GM18507 (cell line): ENCODE measurements at regions not wholly inside any gene's neighbourhood (a gene's known extent, or its start where the extent isn't known, plus 50 kb on each side); places are given as distances from the start of the nearest gene placed in this dataset.
"Not testable (repeated sequence)": the region's sequence is repeated elsewhere in the genome, so short reads cannot be mapped to it uniquely, and the experiment has no call there.

ENCODE experiments used
- DNase-seq: peaks from one replicate; pipeline ENCODE4 v3.0.0; 2011; ENCODE audit warnings: low read depth; ENCODE audit not compliant: insufficient read length; ENCODE audit errors: extremely low spot score
- FAIRE-seq: peaks from 2 replicates; lab custom pipeline; 2011; peaks lifted over from hg19 to GRCh38; lab: Jason Lieb, UNC

DNA sequence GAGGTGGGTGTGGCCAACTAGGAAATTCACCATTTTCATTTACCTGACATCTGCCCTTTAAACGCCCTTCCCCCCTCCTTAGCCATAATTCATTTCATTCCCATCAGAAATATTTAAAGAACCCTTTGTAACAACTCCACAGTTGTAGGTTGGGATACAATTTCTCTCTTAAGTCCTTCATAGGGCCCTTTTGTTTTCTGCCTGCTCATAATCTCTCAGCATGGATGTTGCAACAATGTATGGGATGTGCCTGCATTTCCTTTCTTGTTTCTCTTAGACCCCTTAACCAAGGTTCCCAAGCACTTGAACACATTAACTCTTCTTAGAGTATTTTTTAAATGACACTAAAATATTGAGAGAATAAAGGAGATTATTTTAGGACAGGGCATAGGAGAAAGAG is 51.7 kb upstream of the MYO10 start:
- FAIRE-seq = no peak

DNA sequence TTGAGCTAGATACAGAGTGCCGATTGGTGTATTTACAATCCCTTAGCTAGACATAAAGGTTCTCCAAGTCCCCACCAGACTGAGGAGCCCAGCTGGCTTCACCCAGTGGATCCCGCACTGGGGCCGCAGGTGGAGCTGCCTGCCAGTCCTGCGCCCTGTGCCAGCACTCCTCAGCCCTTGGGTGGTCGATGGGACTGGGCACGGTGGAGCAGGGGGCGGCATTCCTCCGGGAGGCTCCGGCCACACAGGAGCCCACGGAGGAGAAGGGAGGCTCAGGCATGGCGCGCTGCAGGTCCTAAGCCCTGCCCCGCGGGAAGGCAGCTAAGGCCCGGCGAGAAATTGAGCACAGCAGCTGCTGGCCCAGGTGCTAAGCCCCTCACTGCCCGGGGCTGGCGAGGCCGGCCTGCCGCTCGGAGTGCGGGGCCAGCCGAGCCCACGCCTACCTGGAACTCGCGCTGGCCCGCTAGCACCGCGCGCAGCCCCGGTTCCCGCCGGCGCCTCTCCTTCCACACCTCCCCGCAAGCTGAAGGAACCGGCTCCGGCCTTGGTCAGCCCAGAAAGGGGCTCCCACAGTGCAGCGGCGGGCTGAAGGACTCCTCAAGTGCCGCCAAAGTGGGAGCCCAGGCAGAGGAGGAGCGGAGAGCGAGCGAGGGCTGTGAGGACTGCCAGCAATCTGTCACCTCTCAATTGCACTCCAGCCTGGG is 54.9 kb upstream of the MYO10 start:
- not testable (repeated sequence) for FAIRE-seq, DNase-seq

More for the DNA sequence above, 51.7 kb upstream of the MYO10 start:
- DNase-seq = no peak

DNA sequence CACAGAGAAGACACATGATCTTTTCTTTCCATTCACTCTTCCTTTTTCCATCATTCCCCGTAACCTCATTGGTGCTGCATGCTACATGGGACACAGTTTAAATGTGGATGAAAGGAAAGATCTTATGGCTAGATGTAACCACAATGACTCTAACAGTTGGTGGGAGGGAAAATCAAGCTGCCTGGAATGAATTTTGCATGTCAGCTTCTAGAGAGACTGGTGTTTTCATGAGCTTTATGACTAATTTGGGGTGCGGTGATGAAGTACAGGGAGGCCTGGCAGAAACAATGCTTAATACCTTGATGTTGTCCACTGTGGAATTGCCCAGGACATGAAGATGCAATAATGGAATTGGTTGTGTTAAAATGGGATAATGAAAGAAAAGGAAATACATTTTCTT is 55.9 kb upstream of the MYO10 start:
- FAIRE-seq = no peak

DNA sequence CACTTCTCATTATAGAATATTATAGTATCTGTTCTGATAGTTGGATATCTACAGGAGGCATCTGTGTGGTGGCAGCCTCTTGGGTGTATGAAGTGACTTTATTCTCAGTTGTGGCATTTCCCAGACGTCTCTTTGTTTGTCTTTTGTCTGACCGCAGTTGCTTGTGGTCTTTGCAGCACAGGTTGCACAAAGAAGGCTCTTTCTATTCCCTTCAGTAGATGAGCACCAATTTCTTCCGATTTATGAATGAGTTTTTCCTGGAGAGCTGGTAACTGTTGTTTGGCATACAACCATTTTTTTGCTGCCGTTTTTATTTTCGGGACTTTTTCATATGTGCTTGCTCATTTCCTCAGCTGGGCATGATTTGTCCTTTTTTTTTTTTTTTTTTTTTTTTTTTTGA is 56.4 kb upstream of the MYO10 start:
- DNase-seq = no peak
- FAIRE-seq = no peak

More for the DNA sequence above, 55.9 kb upstream of the MYO10 start:
- DNase-seq = no peak

DNA sequence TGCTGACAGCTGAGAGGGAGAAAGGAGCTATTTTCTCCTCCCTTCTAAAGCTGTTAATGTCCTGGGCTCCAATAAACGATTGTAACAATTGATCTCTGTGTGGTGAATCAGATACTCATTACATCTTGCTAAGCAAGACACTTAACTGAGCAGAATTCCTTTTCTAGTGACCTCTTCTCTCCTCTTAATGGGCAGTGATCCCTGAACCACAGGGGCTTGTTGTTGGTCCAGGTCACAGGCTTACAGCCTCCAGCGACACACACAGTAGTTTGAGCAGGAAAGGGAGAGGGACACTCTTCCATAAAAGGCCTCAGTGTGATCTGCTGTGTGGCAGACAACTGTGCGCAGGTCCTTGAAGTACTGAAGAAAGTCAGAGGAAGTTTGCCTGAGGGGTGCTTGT is 58.5 kb upstream of the MYO10 start:
- DNase-seq (no peak), FAIRE-seq (no peak)

DNA sequence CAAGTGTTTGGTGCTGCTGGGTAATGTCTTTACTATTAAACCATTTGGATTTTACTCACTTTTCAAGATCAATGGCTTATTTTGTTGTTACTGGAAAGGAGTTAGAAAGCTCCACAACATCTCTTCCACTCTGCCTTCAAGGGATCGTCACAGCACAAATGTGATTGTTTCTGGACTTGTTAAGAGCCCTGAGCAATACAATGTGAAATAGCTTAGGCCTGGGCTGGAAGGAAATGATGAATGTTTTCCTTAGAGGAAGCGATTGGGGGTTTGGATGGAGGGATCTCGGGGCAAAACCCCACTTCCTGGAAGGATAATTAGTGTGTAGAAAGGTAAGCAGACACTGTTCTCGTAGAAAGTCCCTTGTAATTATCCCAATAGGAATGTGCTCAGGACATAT is 59.3 kb upstream of the MYO10 start:
- no peak for FAIRE-seq
- DNase-seq = no peak

DNA sequence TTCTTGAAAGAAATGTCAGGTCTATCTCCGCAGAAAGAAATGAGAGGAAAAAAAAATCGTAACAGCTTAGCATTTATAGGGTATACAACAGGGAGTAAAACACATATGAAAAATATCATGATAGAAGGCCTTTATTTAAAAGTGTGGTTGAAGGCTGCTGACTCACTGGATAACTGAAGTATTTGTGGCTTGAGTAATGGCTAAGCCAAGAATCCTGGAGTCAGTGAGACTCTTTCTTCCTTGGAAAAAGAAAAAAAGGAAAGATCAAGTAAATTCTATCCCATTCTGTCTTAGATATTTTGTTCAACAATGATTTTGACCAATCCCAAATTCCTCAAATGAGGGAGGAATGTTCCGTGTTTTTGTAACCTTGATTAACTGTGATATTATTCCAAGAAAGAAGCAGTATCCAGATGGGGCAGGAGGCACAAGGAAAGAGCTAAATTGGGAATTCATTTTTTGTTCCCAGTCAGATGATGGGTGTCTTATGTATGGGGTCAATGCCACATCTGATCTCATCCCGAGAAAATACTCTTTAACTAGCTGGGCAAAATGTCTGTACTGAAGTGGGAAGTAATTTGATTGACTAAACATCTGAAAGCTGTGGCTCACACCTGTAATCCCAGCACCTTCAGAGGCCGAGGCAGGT is 64.3 kb upstream of the MYO10 start:
- FAIRE-seq (no peak), DNase-seq (no peak)

DNA sequence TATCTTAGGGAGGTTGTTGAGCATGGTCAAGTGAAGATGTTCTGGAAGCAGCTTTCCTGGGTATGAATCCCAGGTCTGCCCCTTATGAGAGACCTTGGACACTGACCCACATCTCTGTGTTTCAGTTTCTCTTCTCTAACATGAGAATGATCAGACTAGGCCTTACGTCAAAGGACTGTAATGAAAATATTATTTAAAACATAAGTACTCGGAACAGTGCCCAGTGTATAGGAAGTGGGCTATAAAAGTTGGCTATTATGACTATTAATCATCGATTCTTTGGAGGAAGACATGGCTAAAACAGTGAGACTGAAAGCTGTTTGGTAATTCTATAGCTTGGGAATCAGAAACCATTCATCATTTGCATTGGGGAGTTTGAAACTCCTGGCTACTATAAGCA is 65.3 kb upstream of the MYO10 start:
- DNase-seq (no peak), FAIRE-seq (no peak)

DNA sequence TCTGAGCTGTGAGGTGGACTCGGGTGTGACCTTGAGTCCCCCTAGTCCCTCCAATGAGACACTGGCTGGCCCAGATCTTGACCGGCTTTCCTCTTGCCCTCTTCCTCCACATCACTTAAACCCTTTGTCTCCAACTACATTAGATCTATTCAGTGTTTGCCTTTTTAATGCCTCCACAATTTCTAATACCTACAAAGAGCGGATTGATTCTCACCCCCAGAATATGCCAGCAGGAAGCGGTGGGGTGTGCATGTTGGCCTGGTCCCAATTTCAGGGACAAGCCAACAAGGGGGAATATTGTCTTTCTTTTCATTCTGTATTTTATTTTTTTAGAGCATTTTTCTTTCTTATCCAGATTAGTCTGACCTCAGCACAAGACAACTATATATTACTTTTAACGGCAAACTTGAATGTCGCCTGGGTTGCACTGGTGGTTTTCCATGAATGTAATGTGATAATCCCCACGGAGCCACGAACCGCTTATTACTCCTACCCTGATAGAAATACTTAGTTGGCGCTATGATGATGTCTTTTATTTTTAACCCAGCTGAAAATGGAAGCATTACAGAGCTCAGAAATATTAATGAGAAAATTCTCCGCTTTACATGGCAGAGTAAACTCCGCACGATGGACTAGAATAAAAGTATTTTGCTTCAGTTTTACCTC is 68.5 kb upstream of the MYO10 start:
- no peak for DNase-seq
- FAIRE-seq = no peak

DNA sequence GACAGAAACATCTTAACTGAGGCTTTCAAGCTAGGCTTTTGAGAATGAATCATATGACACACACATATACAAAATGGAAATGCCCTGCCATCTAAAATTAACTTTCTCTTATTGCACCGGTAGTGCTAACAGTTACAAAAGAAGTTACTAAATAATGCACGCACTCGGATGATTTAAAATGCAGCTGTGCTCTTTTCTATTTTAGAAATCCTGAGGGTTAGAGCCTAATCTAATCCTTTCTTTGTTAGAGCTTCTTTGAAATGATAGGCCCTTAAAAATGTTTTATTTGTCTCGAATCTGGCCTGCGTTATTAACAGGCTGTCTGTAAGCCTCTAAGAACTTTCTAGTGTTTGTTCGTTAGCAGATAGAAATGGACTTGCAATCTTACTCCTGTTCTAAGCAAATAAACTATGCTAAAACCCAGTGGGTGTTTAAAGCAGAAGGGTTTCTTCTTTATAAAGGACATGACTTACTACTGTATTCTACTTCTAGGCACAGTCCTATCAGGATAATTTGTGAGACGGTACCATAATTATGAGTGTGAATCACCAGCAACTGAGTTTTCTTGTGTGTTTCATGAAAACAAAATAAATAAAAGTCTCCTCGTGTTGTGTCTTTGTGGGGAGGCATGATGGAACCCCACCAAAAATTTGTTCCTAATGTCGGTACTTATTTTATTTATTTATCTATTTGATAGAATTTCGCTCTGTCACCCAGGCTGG is 69.2 kb upstream of the MYO10 start:
- no peak for FAIRE-seq

DNA sequence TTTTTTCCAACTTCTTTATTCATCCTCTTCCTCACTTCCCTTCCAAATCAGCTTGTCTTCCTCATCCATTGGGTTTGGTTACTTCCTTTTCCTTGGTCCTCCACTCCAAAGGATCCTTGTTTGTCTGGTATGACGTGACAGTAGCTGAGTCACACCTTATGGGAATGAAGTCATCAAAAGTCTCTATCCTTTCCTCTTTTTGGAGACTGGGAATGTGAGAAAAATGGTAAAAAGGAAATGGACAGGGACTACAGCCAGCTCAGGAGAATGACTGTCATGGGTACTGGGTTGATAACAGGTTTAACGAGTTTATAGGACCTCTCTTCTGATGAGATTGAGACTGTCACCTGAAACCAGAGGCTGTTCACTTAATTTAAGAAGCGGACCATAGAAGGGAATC is 76.2 kb upstream of the MYO10 start:
- FAIRE-seq (no peak), DNase-seq (no peak)

More for the DNA sequence above, 69.2 kb upstream of the MYO10 start:
- DNase-seq = no peak

DNA sequence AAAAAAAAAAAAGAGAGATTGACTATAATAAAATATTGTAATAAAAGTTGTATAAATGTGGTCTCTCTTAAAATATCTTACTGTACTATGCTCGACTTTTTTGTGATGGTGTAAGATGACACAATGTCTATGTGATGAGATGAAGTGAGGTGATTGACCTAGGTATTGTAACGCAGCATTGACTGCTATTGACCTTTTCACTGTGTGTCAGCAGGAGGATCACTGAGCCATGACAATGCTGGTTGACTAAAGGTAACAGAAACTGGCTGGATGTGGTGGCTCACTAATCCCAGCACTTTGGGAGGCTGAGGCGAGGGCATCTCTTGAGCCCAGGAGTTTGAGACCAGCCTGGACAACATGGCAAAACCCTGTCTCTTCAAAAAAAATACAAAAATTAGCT is 78.6 kb upstream of the MYO10 start:
- FAIRE-seq (no peak), DNase-seq (no peak)

DNA sequence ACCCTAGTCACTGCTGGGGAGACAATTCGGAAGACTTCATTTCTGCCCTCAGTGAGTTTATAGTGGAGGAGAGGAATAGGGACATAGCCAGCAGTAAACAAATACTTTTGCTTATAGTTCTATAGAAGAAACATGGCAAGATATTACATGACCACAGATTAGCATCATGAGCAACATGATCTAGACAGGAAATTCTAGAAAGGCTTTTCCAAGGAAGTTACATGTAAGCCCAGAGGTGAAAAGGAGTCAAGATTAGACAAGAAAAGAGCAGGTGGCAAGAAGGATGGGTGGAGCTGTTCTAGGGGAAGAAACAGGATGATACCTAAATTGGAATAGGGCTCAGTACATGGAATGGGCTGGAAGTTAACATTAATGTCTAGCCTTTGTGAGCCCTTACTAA is 82.8 kb upstream of the MYO10 start:
- no peak for FAIRE-seq
- no peak for DNase-seq

DNA sequence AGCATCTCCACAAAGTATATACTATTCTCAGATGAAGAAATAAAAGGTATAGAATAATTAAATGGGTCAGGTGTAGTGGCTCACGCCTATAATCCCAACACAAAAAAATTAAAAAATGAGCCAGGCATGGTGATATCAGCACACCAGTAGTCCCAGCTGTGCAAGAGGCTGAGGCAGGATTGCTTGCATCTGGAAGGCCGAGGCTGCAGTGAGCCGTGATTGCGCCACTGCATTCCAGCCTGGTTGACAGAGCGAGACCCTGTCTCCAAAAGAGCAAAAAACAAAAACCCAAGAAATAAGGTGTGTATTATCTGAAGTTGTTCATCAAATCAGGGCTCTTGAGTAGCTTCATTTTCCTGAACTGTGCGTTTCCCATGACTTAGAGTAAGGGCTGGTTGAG is 83.2 kb upstream of the MYO10 start:
- FAIRE-seq (no peak), DNase-seq (no peak)

DNA sequence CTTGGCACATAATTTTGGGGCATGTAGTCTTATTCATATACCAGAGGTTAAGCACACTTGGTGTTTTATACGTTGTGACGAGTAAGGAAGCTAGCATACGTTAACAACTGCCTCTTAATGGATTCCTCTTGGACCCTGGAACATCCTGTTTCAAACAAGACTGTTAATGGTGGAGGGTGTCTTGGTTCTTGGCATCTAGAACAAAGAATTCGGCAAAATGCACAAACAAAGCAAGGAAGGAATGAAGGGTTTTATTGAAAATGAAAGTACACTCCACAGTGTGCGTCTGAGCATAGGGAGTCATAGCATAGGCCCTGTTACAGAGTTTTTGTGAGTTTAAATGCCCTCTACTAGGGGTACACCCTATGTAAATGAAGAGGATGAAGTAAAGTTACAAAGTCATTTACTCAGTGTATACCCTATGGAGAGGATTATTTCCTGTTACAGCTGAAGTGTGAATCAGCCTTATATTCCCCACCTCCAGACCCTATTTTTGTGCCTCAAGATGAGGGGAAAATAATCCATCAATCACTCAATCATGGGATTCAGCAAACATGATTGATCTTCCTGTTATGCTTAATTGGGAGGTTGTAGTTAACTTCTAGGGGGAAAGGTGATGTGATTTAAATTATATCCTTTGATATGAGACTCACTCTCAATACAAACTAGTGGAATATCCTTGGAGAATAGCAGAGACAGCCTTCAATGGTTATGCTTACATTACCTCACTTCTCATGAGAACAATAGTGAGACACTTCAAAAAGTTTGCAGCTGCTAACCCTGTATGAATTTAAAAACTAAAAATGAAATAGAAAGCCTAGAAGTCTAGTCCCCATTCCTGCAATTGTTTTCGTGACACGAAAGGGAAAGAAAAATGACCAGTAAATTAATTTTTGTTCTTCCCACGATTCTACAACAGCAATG is 84.9 kb upstream of the MYO10 start:
- no peak for DNase-seq
- FAIRE-seq = no peak

DNA sequence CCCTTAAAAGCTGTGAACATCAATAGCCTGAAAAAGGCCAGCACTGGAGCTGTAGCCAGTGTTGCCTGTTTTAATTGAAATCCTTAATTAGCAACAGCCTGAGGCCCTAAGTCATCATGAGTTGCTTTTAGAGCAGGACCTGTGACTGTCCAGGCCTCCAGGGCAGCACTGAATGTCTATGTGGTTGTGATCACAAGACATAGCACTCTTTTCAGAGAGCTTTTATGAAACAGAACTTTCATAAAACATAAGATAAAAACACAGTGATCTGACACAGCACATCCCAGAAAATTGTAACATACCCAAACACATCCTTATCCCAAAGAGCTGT is 85.5 kb upstream of the MYO10 start:
- FAIRE-seq = no peak
- no peak for DNase-seq

DNA sequence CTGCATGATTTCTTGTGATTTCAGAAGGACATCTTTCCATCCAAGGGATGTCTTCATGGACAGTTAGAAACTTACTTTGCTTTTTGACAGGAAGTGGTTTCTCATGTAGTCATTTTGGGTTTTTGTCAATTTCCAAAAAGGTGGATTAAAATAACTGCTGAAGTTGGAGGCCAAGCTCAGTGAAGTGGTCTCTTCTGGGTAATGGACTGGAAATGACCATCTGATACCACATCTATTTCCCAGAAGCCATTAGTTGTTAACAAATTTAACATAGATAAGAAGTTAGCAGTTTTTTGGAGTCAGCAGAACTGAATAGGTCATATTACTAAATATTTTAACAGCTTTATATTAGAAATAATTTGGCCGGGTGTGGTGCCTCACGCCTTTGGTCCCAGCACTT is 86.2 kb upstream of the MYO10 start:
- DNase-seq = no peak
- no peak for FAIRE-seq

DNA sequence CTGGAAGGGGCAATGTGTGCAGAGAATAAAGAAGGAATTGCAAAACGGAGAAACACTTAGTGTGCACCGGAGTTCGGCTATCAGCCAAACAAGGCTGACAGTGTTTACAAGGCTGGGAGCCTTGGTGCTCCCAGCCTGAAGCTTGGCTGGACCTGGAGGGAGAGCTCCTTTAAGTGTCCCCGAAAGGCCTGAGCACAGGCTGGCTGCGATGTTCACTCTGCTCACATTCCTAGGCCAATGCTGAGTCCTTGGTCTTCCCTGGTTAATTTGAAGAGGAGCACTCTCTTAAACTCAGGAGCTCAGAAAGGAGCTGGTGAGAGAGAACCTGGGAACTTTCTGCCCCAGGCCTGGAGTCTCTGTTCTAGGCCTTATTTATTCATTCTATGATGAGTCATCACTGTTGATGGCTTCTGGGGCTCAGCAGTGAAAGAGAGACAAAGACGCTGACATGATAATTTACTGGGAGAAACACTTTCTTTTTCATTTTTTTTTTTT is 88.6 kb upstream of the MYO10 start:
- DNase-seq (no peak), FAIRE-seq (no peak)

DNA sequence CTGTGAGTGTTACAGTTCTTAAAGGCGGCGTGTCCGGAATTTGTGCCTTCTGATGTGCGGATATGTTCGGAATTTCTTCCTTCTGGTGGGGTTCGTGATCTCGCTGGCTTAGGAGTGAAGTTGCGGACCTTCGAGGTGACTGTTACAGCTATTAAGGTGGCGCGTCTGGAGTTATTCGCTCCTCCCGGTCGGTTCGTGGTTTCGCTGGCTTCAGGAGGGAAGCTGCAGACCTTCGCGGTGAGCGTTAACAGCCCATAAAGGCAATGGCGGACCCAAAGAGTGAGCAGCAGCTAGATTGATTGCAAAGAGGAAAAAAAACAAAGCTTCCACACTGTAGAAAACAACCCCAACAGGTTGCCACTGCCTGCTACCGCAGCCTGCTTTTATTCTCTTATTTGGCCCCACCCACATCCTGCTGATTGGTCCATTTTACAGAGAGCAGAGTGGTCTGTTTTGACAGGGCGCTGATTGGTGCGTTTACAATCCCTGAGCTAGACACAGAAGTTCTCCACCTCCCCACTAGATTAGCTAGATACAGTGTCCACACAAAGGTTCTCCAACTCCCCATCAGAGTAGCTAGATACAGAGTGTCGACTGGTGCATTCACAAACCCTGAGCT is 95.7 kb upstream of the MYO10 start:
- FAIRE-seq, DNase-seq: not testable (repeated sequence)
